ENCODE measurements at regions not wholly inside any gene's neighbourhood (a gene's known extent, or its start where the extent isn't known, plus 50 kb on each side); places are given as distances from the start of the nearest gene placed in this dataset.
"Not testable (repeated sequence)": the region's sequence is repeated elsewhere in the genome, so short reads cannot be mapped to it uniquely, and the experiment has no call there.

GRCh38 chr9:71508141-71508540, 260.2 kb downstream of the CEMIP2 start:
- DNase-seq (ENCODE audit: low read depth), result not testable (repeated sequence)

- DNase-seq (ENCODE audit: low read depth), result peak; percentile 64
Measured at GRCh38 chr9:71506821-71507220, 261.5 kb downstream of the CEMIP2 start.

GRCh38 chr9:71504636-71505035, 263.7 kb downstream of the CEMIP2 start:
- DNase-seq (ENCODE audit: low read depth), result no peak

GRCh38 chr9:71498691-71499090, 269.6 kb downstream of the CEMIP2 start:
- no peak for DNase-seq (ENCODE audit: low read depth)

- peak; percentile 11 for DNase-seq (ENCODE audit: low read depth)
Measured at GRCh38 chr9:71490810-71491209, 277.5 kb downstream of the CEMIP2 start.

- peak; percentile 4 for DNase-seq (ENCODE audit: low read depth)
Measured at GRCh38 chr9:71487061-71487460, 281.3 kb downstream of the CEMIP2 start.

- DNase-seq (ENCODE audit: low read depth), result no peak
Measured at GRCh38 chr9:71485326-71485725, 283.0 kb downstream of the CEMIP2 start.

- DNase-seq (ENCODE audit: low read depth), result no peak
Measured at GRCh38 chr9:71483436-71483835, 284.9 kb downstream of the CEMIP2 start.

GRCh38 chr9:71479621-71480020, 288.7 kb downstream of the CEMIP2 start:
- no peak for DNase-seq (ENCODE audit: low read depth)

GRCh38 chr9:71472400-71472799, 295.9 kb downstream of the CEMIP2 start:
- no peak for DNase-seq (ENCODE audit: low read depth)

- no peak for DNase-seq (ENCODE audit: low read depth)
Measured at GRCh38 chr9:71465392-71465791, 302.9 kb downstream of the CEMIP2 start.

- no peak for DNase-seq (ENCODE audit: low read depth)
Measured at GRCh38 chr9:71459082-71459481, 309.2 kb downstream of the CEMIP2 start.

GRCh38 chr9:71446473-71447411, 321.6 kb downstream of the CEMIP2 start:
- DNase-seq (ENCODE audit: low read depth), result peak; percentile 49

GRCh38 chr9:71446106-71446472, 322.2 kb downstream of the CEMIP2 start:
- no peak for DNase-seq (ENCODE audit: low read depth)

- DNase-seq (ENCODE audit: low read depth), result no peak
Measured at GRCh38 chr9:71442937-71443336, 321.5 kb upstream of the TRPM3 start.

- no peak for DNase-seq (ENCODE audit: low read depth)
Measured at GRCh38 chr9:71441266-71441665, 319.8 kb upstream of the TRPM3 start.

- no peak for DNase-seq (ENCODE audit: low read depth)
Measured at GRCh38 chr9:71431931-71432330, 310.5 kb upstream of the TRPM3 start.

GRCh38 chr9:71407341-71407740, 285.9 kb upstream of the TRPM3 start:
- DNase-seq (ENCODE audit: low read depth), result not testable (repeated sequence)

GRCh38 chr9:71403106-71403505, 281.7 kb upstream of the TRPM3 start:
- DNase-seq (ENCODE audit: low read depth), result no peak

- DNase-seq (ENCODE audit: low read depth), result no peak
Measured at GRCh38 chr9:71393005-71393404, 271.6 kb upstream of the TRPM3 start.

- no peak for DNase-seq (ENCODE audit: low read depth)
Measured at GRCh38 chr9:71384343-71384742, 262.9 kb upstream of the TRPM3 start.

- no peak for DNase-seq (ENCODE audit: low read depth)
Measured at GRCh38 chr9:71383308-71383940, 262.0 kb upstream of the TRPM3 start.

GRCh38 chr9:71368157-71368556, 246.7 kb upstream of the TRPM3 start:
- no peak for DNase-seq (ENCODE audit: low read depth)
